ENCODE measurements at regions not wholly inside any gene's neighbourhood (a gene's known extent, or its start where the extent isn't known, plus 50 kb on each side); places are given as distances from the start of the nearest gene placed in this dataset.

GRCh38 chr7:80027611-80028173 lies 106.9 kb upstream of the GNAI1 start:
- TF ChIP-seq NFIC (IDR thresholded peaks at IDR 0.05) (no peak), TCF12 (IDR thresholded peaks at IDR 0.05; ENCODE audit: low read depth) (no peak), CEBPB (IDR thresholded peaks at IDR 0.05) (no peak), REST (IDR thresholded peaks at IDR 0.05; ENCODE audit: low read depth) (no peak), YY1 (IDR thresholded peaks at IDR 0.05; ENCODE audit: low read depth) (no peak), TEAD4 (IDR thresholded peaks at IDR 0.05) (no peak), EP300 (IDR thresholded peaks at IDR 0.05; ENCODE audit: borderline replicate concordance) (no peak), TAF1 (IDR thresholded peaks at IDR 0.05; ENCODE audit: low read depth) (no peak), EGR1 (IDR thresholded peaks at IDR 0.05) (no peak), RAD21 (IDR thresholded peaks at IDR 0.05; ENCODE audit: low read depth) (no peak), MAX (IDR thresholded peaks at IDR 0.05) (no peak), ZBTB7A (IDR thresholded peaks at IDR 0.05; ENCODE audit: low read depth) (no peak), FOXM1 (IDR thresholded peaks at IDR 0.05; ENCODE audit: borderline replicate concordance, low read depth) (no peak), CREB1 (IDR thresholded peaks at IDR 0.05; ENCODE audit: low read depth) (no peak), USF1 (IDR thresholded peaks at IDR 0.05) (no peak)

- TF ChIP-seq EP300 (IDR thresholded peaks at IDR 0.05; ENCODE audit: borderline replicate concordance) = no peak
- no peak for TF ChIP-seq TCF12 (IDR thresholded peaks at IDR 0.05; ENCODE audit: low read depth)
- no peak for TF ChIP-seq RAD21 (IDR thresholded peaks at IDR 0.05; ENCODE audit: low read depth)
- no peak for TF ChIP-seq TEAD4 (IDR thresholded peaks at IDR 0.05)
- TF ChIP-seq REST (IDR thresholded peaks at IDR 0.05; ENCODE audit: low read depth) = no peak
- TF ChIP-seq NFIC (IDR thresholded peaks at IDR 0.05) = no peak
- TF ChIP-seq MAX (IDR thresholded peaks at IDR 0.05) = no peak
- no peak for TF ChIP-seq USF1 (IDR thresholded peaks at IDR 0.05)
- no peak for TF ChIP-seq YY1 (IDR thresholded peaks at IDR 0.05; ENCODE audit: low read depth)
- TF ChIP-seq FOXM1 (IDR thresholded peaks at IDR 0.05; ENCODE audit: borderline replicate concordance, low read depth) = no peak
Measured at GRCh38 chr7:80026766-80027165, 107.9 kb upstream of the GNAI1 start.

GRCh38 chr7:80018941-80019808 lies 115.5 kb upstream of the GNAI1 start:
- TF ChIP-seq TAF1 (IDR thresholded peaks at IDR 0.05; ENCODE audit: low read depth) (no peak), ZBTB7A (IDR thresholded peaks at IDR 0.05; ENCODE audit: low read depth) (peak; percentile 65; the same call in 1 of the 2 replicates), RAD21 (IDR thresholded peaks at IDR 0.05; ENCODE audit: low read depth) (peak; percentile 75)

GRCh38 chr7:80017101-80017698 lies 117.4 kb upstream of the GNAI1 start:
- TF ChIP-seq REST (IDR thresholded peaks at IDR 0.05; ENCODE audit: low read depth) (no peak), TEAD4 (IDR thresholded peaks at IDR 0.05) (no peak), TCF12 (IDR thresholded peaks at IDR 0.05; ENCODE audit: low read depth) (no peak), USF1 (IDR thresholded peaks at IDR 0.05) (no peak), YY1 (IDR thresholded peaks at IDR 0.05; ENCODE audit: low read depth) (no peak), FOXM1 (IDR thresholded peaks at IDR 0.05; ENCODE audit: borderline replicate concordance, low read depth) (no peak), TAF1 (IDR thresholded peaks at IDR 0.05; ENCODE audit: low read depth) (no peak), MAX (IDR thresholded peaks at IDR 0.05) (no peak), ZBTB7A (IDR thresholded peaks at IDR 0.05; ENCODE audit: low read depth) (no peak)

Data from Ishikawa (cell line).